ENCODE measurements at regions not wholly inside any gene's neighbourhood (a gene's known extent, or its start where the extent isn't known, plus 50 kb on each side); places are given as distances from the start of the nearest gene placed in this dataset.
"Not testable (repeated sequence)": the region's sequence is repeated elsewhere in the genome, so short reads cannot be mapped to it uniquely, and the experiment has no call there.

DNA sequence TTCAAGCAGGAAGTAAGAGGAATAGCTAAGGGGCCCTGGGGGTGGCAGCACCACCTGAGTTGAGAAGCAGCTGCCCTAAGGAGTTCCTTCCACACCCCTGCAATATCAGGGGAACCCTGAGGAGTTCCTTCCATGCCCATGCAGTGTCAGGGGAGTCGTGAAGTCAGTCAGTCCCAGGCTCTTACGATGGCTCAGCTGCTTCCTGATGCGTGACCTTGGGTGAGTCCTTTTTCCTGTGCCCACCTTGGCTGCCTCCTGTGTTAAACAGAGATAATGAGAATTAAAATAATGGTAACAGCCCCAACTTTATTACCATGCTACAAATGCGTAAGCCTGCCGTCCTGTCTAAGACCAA is 181.1 kb downstream of the MIAT start:
- H3K4me3 ChIP-seq (replicated peaks in 1 of 3) = no peak overlapping the region
- no peaks in the 10 kb centered on the region for H3K4me1 ChIP-seq
- H3K36me3 ChIP-seq = no peaks in the 10 kb centered on the region
- WGBS, 2 donors = 77 to 88% methylated on average over 5 of the region's 5 CpGs
- intact Hi-C loops (cut with DNase I) = no loop called here
- no peaks in the 10 kb centered on the region for H3K9me3 ChIP-seq
- H3K27ac ChIP-seq = no peak overlapping the region
- no peak for DNase-seq
- TF ChIP-seq CTCF (IDR thresholded peaks at IDR 0.05) = no peak
- no peak for TF ChIP-seq POLR2A (IDR thresholded peaks at IDR 0.05)
- no peaks in the 10 kb centered on the region for H3K27me3 ChIP-seq

DNA sequence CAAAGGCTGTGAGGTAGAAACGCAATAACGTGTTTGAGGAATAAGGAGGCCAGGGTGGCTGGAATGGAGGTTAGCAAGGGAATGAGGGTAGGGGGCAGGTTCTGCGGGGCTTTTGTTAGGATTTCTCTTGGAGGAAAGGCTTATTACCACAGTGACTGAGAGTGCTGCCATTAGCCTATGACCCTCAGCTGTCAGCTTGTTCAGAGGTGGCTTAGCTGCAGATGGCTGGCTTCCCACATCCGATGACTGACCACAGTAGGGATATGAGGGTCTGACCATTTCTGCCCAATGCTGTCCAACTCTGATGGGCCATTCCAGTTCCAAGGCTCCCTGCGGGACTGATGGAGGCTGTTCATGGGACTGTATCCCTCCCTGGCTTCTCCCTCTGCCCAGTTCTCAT is 181.8 kb downstream of the MIAT start:
- no peaks in the 10 kb centered on the region for H3K36me3 ChIP-seq
- H3K4me1 ChIP-seq = no peaks in the 10 kb centered on the region
- no peaks in the 10 kb centered on the region for H3K27me3 ChIP-seq
- intact Hi-C loops (cut with DNase I) = no loop called here
- TF ChIP-seq CTCF (IDR thresholded peaks at IDR 0.05) (no peak), POLR2A (IDR thresholded peaks at IDR 0.05) (no peak)
- no peak overlapping the region for H3K27ac ChIP-seq
- WGBS, 2 donors = 84 to 87% methylated on average over 5 of the region's 5 CpGs
- no peak for DNase-seq
- no peaks in the 10 kb centered on the region for H3K9me3 ChIP-seq
- no peak overlapping the region for H3K4me3 ChIP-seq (replicated peaks in 1 of 3)

DNA sequence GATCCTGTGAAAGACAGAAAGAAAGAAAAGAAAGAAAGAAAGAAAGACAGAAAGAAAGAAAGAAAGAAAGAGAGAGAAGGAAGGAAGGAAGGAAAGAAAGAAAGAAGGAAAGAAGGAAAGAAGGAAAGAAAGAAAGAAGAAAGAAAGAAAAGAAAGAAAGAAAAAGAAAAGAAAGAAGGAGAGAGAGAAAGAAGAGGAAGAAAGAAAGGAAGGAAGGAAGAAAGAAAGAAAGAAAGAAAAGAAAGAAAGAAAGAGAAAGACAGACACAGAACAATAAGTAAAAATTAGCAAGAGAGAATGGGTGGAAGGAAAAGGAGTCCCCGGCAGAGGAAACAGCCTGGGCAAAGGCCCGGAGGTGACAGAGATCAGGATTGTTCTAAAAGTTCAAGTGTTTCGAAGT is 183.4 kb downstream of the MIAT start:
- H3K4me3 ChIP-seq (replicated peaks in 1 of 3); H3K9me3 ChIP-seq; H3K36me3 ChIP-seq; intact Hi-C loops (cut with DNase I); DNase-seq; H3K4me1 ChIP-seq; H3K27ac ChIP-seq; H3K27me3 ChIP-seq: not testable (repeated sequence)
- 88% methylated on average over 3 of the region's 3 CpGs for WGBS, 2 donors

DNA sequence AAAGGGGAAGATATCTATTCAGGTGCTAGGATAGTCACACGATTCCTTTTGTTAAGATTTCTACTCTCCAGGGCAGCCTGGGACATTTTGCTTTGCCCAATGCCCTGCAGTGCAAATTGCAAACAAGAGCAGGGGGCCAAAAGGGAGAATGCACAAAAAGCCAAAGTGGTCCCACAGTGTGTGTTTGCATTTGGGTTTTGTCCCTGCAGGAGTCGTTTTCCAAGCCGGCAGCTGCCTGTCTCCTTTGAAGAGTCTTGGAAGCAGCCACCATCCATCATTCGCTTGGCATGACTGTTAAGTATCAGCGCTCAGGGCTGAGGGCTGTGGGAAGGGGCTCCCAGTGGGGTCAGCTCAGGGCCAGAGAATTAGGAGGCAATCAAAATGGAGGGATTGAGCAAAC is 184.7 kb downstream of the MIAT start:
- Histone ChIP-seq H3K9me3 (no peaks in the 10 kb centered on the region), H3K27me3 (no peaks in the 10 kb centered on the region), H3K4me1 (no peaks in the 10 kb centered on the region), H3K36me3 (no peaks in the 10 kb centered on the region), H3K27ac (no peak overlapping the region), H3K4me3 (replicated peaks in 1 of 3) (no peak overlapping the region)
- WGBS, 2 donors = 60 to 65% methylated on average over 5 of the region's 5 CpGs
- TF ChIP-seq POLR2A (IDR thresholded peaks at IDR 0.05) (no peak), CTCF (IDR thresholded peaks at IDR 0.05) (no peak)
- intact Hi-C loops (cut with DNase I) = no loop called here
- no peak for DNase-seq

DNA sequence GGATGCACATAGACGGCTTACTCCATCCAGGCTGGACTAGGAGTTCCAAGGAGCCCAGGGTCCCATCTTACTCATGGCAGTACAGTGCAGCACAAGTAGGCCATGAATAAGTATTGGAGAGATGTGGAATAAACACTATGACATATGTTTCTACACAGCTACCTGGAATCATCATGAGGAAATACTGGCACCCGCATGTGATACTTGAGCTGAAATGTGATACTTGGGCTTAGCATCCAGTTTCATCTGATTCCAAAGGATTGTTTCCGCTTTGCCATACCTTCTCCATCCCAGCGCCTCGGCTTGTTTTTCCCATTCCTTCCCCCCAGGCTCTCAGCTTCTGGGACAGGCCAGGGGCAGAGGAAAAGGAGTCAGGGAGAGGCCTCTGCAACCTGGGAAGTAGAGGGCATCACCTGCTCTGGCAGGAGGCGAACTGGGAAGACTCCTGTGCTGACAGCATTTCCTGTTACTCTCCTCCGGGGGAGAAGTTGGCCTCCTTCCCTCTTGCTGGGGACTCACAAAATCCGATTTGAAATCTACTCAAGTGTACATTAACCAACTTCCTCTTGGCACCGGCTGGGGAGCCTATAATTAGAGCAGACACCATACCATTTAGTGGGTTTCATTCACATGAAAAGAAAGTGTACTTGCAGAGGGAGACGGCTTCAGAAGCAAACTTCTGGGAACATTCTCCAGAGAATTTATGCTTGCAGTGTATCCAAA is 187.8 kb downstream of the MIAT start:
- no peak for TF ChIP-seq CTCF (IDR thresholded peaks at IDR 0.05)
- TF ChIP-seq POLR2A (IDR thresholded peaks at IDR 0.05) = no peak
- Histone ChIP-seq H3K36me3 (no peaks in the 10 kb centered on the region), H3K27me3 (no peaks in the 10 kb centered on the region), H3K4me3 (replicated peaks in 1 of 3) (no peak overlapping the region), H3K9me3 (no peaks in the 10 kb centered on the region), H3K4me1 (no peaks in the 10 kb centered on the region), H3K27ac (no peak overlapping the region)
- intact Hi-C loops (cut with DNase I) = no loop called here
- DNase-seq = no peak
- WGBS, 2 donors = 50 to 51% methylated on average over 10 of the region's 10 CpGs

- 90 to 94% methylated on average over 1 of the region's 1 CpG for WGBS, 2 donors
- no peaks in the 10 kb centered on the region for H3K4me1 ChIP-seq
- H3K9me3 ChIP-seq = no peaks in the 10 kb centered on the region
- TF ChIP-seq POLR2A (IDR thresholded peaks at IDR 0.05) = no peak
- no peak for TF ChIP-seq CTCF (IDR thresholded peaks at IDR 0.05)
- no peak overlapping the region for H3K27ac ChIP-seq
- DNase-seq = no peak
- no peaks in the 10 kb centered on the region for H3K27me3 ChIP-seq
- no peak overlapping the region for H3K4me3 ChIP-seq (replicated peaks in 1 of 3)
- intact Hi-C loops (cut with DNase I) = no loop called here
- H3K36me3 ChIP-seq = no peaks in the 10 kb centered on the region
Observed at GRCh38 chr22:26846076-26846475, 188.7 kb downstream of the MIAT start.
